Caco-2 (cell line): ENCODE measurements at regions not wholly inside any gene's neighbourhood (a gene's known extent, or its start where the extent isn't known, plus 50 kb on each side); places are given as distances from the start of the nearest gene placed in this dataset.

ENCODE experiments used
- BruUV-seq: library from RNA; stranded (reverse); fragments of 400-500 nt; replicated peaks from 2 replicates; lab custom pipeline; 2021; lab: Mats Ljungman, UMichigan
- CTCF ChIA-PET: fragments of 300-600 bp; sonication (Branson Sonifier 250); formaldehyde crosslinking; loops from one replicate; lab custom pipeline; 2022; ENCODE audit warnings: antibody characterized with exemption; lab: Charles Lee
- POLR2A ChIA-PET: fragments of 300-600 bp; sonication (Branson Sonifier 250); formaldehyde crosslinking; loops from one replicate; lab custom pipeline; 2022; ENCODE audit warnings: antibody characterized with exemption; lab: Charles Lee
- DNase-seq, 2 experiments: peaks; one replicate each; pipeline versions ENCODE4 v3.0.0 to v3.0.0-alpha.2; 2020 to 2022
- H3K27me3 ChIP-seq: replicated peaks from 2 replicates; pipeline ENCODE4 v1.6.0; 2011; ENCODE audit warnings: low read length; ENCODE audit not compliant: control insufficient read depth, insufficient read depth
- H3K36me3 ChIP-seq: 2 replicates; pipeline ENCODE4 v1.5.1; 2011; ENCODE audit warnings: low read length; ENCODE audit not compliant: control insufficient read depth, insufficient read depth
- H3K4me1 ChIP-seq: fragments of 250-450 bp; sonication (Bioruptor Pico); 2 replicates; pipeline ENCODE4 v1.5.1; 2020; ENCODE audit warnings: mild to moderate bottlenecking
- H3K4me3 ChIP-seq: 2 replicates; pipeline ENCODE4 v1.5.1; 2011; ENCODE audit warnings: low read depth, mild to moderate bottlenecking, control low read depth, low read length
- H3K9me3 ChIP-seq: fragments of 250-450 bp; sonication (Bioruptor Pico); 2 replicates; pipeline ENCODE4 v1.5.1; 2020; ENCODE audit warnings: mild to moderate bottlenecking, moderate library complexity
- H3K27ac Mint-ChIP-seq: one replicate; pipeline ENCODE4 v1.8.0; 2022; ENCODE audit warnings: mixed read lengths; ENCODE audit not compliant: unreplicated experiment
- H3K27me3 Mint-ChIP-seq: one replicate; pipeline ENCODE4 v1.8.0; 2022; ENCODE audit warnings: mixed read lengths; ENCODE audit not compliant: insufficient read depth, unreplicated experiment
- H3K36me3 Mint-ChIP-seq: one replicate; pipeline ENCODE4 v1.8.0; 2022; ENCODE audit warnings: mild to moderate bottlenecking, mixed read lengths; ENCODE audit not compliant: insufficient read depth, unreplicated experiment
- H3K4me1 Mint-ChIP-seq: one replicate; pipeline ENCODE4 v1.8.0; 2022; ENCODE audit warnings: low read depth, mixed read lengths; ENCODE audit not compliant: unreplicated experiment
- H3K4me3 Mint-ChIP-seq: one replicate; pipeline ENCODE4 v1.8.0; 2022; ENCODE audit warnings: mild to moderate bottlenecking, moderate library complexity, mixed read lengths; ENCODE audit not compliant: unreplicated experiment
- H3K9me3 Mint-ChIP-seq: one replicate; pipeline ENCODE4 v1.8.0; 2022; ENCODE audit warnings: mixed read lengths; ENCODE audit not compliant: unreplicated experiment
- CTCF ChIP-seq, 2 experiments: fragments of 200-600 bp in 1 of 2; IDR thresholded peaks; 1 replicate in 1 of 2; 2 replicates in 1 of 2; pipeline versions ENCODE4 v1.5.1 to v1.8.0; 2011 to 2022; ENCODE audit warnings: antibody characterized with exemption in 1 of 2, control low read depth in 1 of 2, inconsistent platforms in 1 of 2, low read depth in 1 of 2, low read length in 1 of 2, mild to moderate bottlenecking in 1 of 2, moderate library complexity in 1 of 2; ENCODE audit not compliant: insufficient read depth in 1 of 2, severe bottlenecking in 1 of 2, unreplicated experiment in 1 of 2
- intact Hi-C: fragments of 100-400 bp; cut with micrococcal nuclease; formaldehyde crosslinking; loops from one replicate; pipeline ENCODE4 v1.10.0; 2022; ENCODE audit not compliant: unreplicated experiment

GRCh38 chr16:73214825-73215677 lies 167.1 kb upstream of the ZFHX3 start:
- Mint-ChIP-seq H3K27ac (no peak overlapping the region), H3K4me1 (peaks cover 10% of the 10 kb centered on the region), H3K9me3 (peaks cover 18% of the 10 kb centered on the region), H3K4me3 (no peak overlapping the region), H3K27me3 (no peaks in the 10 kb centered on the region), H3K36me3 (no peaks in the 10 kb centered on the region)
- TF ChIP-seq CTCF (IDR thresholded peaks at IDR 0.05; ENCODE audit: insufficient read depth in 1 of 2, low read depth in 1 of 2, low read length in 1 of 2, severe bottlenecking in 1 of 2, unreplicated experiment in 1 of 2) = no peak
- H3K9me3 ChIP-seq = peaks cover 6% of the 10 kb centered on the region
- ChIA-PET POLR2A (no interaction called here), CTCF (no interaction called here)
- intact Hi-C loops = no loop called here
- no peak for DNase-seq
- H3K4me1 ChIP-seq = no peaks in the 10 kb centered on the region
- H3K27me3 ChIP-seq = no peaks in the 10 kb centered on the region
- H3K36me3 ChIP-seq = 0 out of 2 replicates have a peak, but pooled peaks cover 1% of the 10 kb centered on the region
- no peak overlapping the region for H3K4me3 ChIP-seq
- no TSS peak for BruUV-seq

- no peaks in the 10 kb centered on the region for H3K4me1 ChIP-seq
- no peak for TF ChIP-seq CTCF (IDR thresholded peaks at IDR 0.05; ENCODE audit: insufficient read depth in 1 of 2, low read depth in 1 of 2, low read length in 1 of 2, severe bottlenecking in 1 of 2, unreplicated experiment in 1 of 2)
- intact Hi-C loops = no loop called here
- H3K36me3 Mint-ChIP-seq = no peaks in the 10 kb centered on the region
- H3K4me3 ChIP-seq = no peak overlapping the region
- DNase-seq = no peak
- peaks cover 6% of the 10 kb centered on the region for H3K9me3 ChIP-seq
- BruUV-seq = no TSS peak
- H3K4me1 Mint-ChIP-seq = peaks cover 10% of the 10 kb centered on the region
- peaks cover 1% of the 10 kb centered on the region; the same call in 1 of the 2 replicates for H3K36me3 ChIP-seq
- no peaks in the 10 kb centered on the region for H3K27me3 ChIP-seq
- H3K9me3 Mint-ChIP-seq = peaks cover 18% of the 10 kb centered on the region
- ChIA-PET CTCF (no interaction called here), POLR2A (no interaction called here)
- no peak overlapping the region for H3K27ac Mint-ChIP-seq
- no peaks in the 10 kb centered on the region for H3K27me3 Mint-ChIP-seq
- H3K4me3 Mint-ChIP-seq = no peak overlapping the region
Measured at GRCh38 chr16:73213732-73214455, 166.0 kb upstream of the ZFHX3 start.

DNA sequence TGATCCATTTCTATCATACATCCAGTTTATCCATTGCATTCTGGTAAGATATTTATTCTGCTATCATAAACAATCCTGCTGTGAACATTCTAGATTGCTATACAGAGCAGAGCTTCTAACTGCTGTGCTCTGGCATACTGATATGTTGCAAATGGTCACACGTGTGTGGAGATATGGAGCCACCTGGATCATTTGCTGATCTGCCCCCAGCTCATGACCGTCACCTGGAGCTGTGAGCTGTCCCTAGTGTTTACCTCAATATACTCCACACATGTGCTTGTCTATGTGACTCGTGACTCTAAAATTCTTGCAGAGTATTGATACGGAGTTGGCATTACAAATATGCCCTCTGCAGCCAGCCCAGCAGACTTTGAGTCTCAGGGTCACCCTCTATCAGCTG lies 164.5 kb upstream of the ZFHX3 start:
- TF ChIP-seq CTCF (IDR thresholded peaks at IDR 0.05; ENCODE audit: insufficient read depth in 1 of 2, low read depth in 1 of 2, low read length in 1 of 2, severe bottlenecking in 1 of 2, unreplicated experiment in 1 of 2) = no peak
- POLR2A ChIA-PET = no interaction called here
- intact Hi-C loops = no loop called here
- Mint-ChIP-seq H3K4me3 (no peak overlapping the region), H3K9me3 (peaks cover 18% of the 10 kb centered on the region), H3K27ac (no peak overlapping the region), H3K4me1 (peaks cover 10% of the 10 kb centered on the region), H3K27me3 (no peaks in the 10 kb centered on the region), H3K36me3 (no peaks in the 10 kb centered on the region)
- Histone ChIP-seq H3K4me1 (no peaks in the 10 kb centered on the region), H3K36me3 (peaks cover 1% of the 10 kb centered on the region; the same call in 1 of the 2 replicates), H3K27me3 (no peaks in the 10 kb centered on the region), H3K4me3 (no peak overlapping the region), H3K9me3 (peaks cover 6% of the 10 kb centered on the region)
- CTCF ChIA-PET = no interaction called here
- no TSS peak for BruUV-seq
- no peak for DNase-seq
